ENCODE measurements at regions not wholly inside any gene's neighbourhood (a gene's known extent, or its start where the extent isn't known, plus 50 kb on each side); places are given as distances from the start of the nearest gene placed in this dataset.
A peak's percentile ranks its signal among the peaks of the same experiment; 100 is the strongest.

DNA sequence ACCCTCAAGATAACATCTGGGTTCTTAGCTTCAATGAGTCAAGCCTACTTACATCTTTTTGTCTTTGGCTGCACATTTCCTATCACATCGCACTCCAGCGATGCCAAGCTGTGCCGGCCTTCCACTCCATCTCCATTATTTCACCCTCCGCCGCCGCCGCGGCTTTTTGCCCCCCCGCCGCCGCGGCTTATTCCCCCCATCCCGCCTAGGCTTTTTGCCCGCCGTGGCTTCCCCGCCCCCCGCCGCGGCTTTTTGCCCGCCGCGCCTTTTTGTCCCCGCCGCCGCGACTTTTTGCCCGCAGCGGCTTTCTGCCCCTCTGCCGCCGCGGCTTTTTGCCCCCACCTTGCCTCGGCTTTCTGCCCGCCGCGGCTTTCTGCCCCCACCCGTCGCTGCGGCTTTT lies 50.8 kb downstream of the PPIAL4E start:
- peak in 1 of 2 experiments; percentile 1 for DNase-seq
